Activated effector memory CD4-positive, alpha-beta T cell treated with Interleukin-2 at 50 U/mL for 16 hours (primary cell): ENCODE measurements at regions not wholly inside any gene's neighbourhood (a gene's known extent, or its start where the extent isn't known, plus 50 kb on each side); places are given as distances from the start of the nearest gene placed in this dataset.
"Not testable (repeated sequence)": the region's sequence is repeated elsewhere in the genome, so short reads cannot be mapped to it uniquely, and the experiment has no call there.

Source experiments
- DNase-seq: peaks from one replicate; pipeline ENCODE4 v3.0.0-alpha.2; 2020

- DNase-seq: no peak
Measured at GRCh38 chr13:58660826-58661225, 1029.3 kb downstream of the PCDH17 start.

GRCh38 chr13:58666331-58666730, 1034.8 kb downstream of the PCDH17 start:
- DNase-seq: no peak

- DNase-seq: no peak
Measured at GRCh38 chr13:58667096-58667495, 1035.6 kb downstream of the PCDH17 start.

GRCh38 chr13:58680115-58680514, 1048.6 kb downstream of the PCDH17 start:
- no peak for DNase-seq

- DNase-seq: no peak
Measured at GRCh38 chr13:58682616-58683015, 1051.1 kb downstream of the PCDH17 start.

- DNase-seq: no peak
Measured at GRCh38 chr13:58687148-58687547, 1055.6 kb downstream of the PCDH17 start.

GRCh38 chr13:58698531-58698930, 1067.0 kb downstream of the PCDH17 start:
- no peak for DNase-seq

- DNase-seq: no peak
Measured at GRCh38 chr13:58704953-58705352, 1073.4 kb downstream of the PCDH17 start.

GRCh38 chr13:58706421-58706820, 1074.9 kb downstream of the PCDH17 start:
- DNase-seq: no peak

GRCh38 chr13:58712191-58712590, 1080.6 kb downstream of the PCDH17 start:
- no peak for DNase-seq

GRCh38 chr13:58714016-58714415, 1082.5 kb downstream of the PCDH17 start:
- DNase-seq: not testable (repeated sequence)

GRCh38 chr13:58721273-58721672, 1089.7 kb downstream of the PCDH17 start:
- no peak for DNase-seq

- DNase-seq: no peak
Measured at GRCh38 chr13:58728126-58728525, 1096.6 kb downstream of the PCDH17 start.

GRCh38 chr13:58729361-58729760, 1097.8 kb downstream of the PCDH17 start:
- DNase-seq: no peak

GRCh38 chr13:58744686-58745085, 1113.1 kb downstream of the PCDH17 start:
- DNase-seq: no peak

- no peak for DNase-seq
Measured at GRCh38 chr13:58767566-58767965, 1136.0 kb downstream of the PCDH17 start.

GRCh38 chr13:58773280-58773859, 1141.8 kb downstream of the PCDH17 start:
- DNase-seq: no peak

- DNase-seq: no peak
Measured at GRCh38 chr13:58782736-58783135, 1151.2 kb downstream of the PCDH17 start.

- no peak for DNase-seq
Measured at GRCh38 chr13:58792854-58793253, 1161.3 kb downstream of the PCDH17 start.

- DNase-seq: no peak
Measured at GRCh38 chr13:58795715-58796114, 1164.2 kb downstream of the PCDH17 start.

GRCh38 chr13:58804832-58805231, 1173.3 kb downstream of the PCDH17 start:
- DNase-seq: no peak

- DNase-seq: no peak
Measured at GRCh38 chr13:58806401-58806800, 1174.9 kb downstream of the PCDH17 start.

GRCh38 chr13:58823701-58824100, 1192.2 kb downstream of the PCDH17 start:
- no peak for DNase-seq

GRCh38 chr13:58827904-58828303, 1196.4 kb downstream of the PCDH17 start:
- DNase-seq: no peak

GRCh38 chr13:58830841-58831240, 1199.3 kb downstream of the PCDH17 start:
- no peak for DNase-seq

- no peak for DNase-seq
Measured at GRCh38 chr13:58838615-58839014, 1207.1 kb downstream of the PCDH17 start.
